ENCODE measurements at regions not wholly inside any gene's neighbourhood (a gene's known extent, or its start where the extent isn't known, plus 50 kb on each side); places are given as distances from the start of the nearest gene placed in this dataset.
A peak's percentile ranks its signal among the peaks of the same experiment; 100 is the strongest.

DNA sequence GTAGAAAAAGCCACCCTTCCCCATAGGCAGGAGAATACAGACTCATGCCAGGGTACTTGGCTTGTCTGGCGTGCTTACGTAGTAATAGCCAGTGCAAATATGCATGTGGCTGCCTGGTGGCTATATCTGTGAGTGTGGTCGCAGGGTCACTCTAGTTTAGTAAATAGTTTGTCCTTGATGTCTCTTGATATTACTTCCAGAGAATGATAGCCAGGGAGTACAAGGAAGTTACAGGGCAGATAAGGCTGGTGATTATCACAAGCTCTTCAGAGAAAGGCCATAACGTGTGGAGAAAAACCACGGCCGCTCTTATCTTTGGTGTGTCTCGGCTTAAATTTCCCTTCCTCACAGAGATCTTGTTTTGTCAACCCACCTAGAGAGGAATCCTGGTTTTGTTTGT is 54.3 kb upstream of the SLC39A10 start:
- H3K27me3 ChIP-seq (ENCODE audit: insufficient read depth, low read length): no peaks in the 10 kb centered on the region
- no peaks in the 10 kb centered on the region for H3K9me3 ChIP-seq (ENCODE audit: low read depth, low read length)
- peaks cover 4% of the 10 kb centered on the region for H3K4me1 ChIP-seq (ENCODE audit: insufficient read depth, low read length)
- H3K4me2 ChIP-seq (ENCODE audit: insufficient read depth, low read length): no peak overlapping the region
- no peak overlapping the region for H2AFZ ChIP-seq (ENCODE audit: low read length)
- TF ChIP-seq, protein P1, sequence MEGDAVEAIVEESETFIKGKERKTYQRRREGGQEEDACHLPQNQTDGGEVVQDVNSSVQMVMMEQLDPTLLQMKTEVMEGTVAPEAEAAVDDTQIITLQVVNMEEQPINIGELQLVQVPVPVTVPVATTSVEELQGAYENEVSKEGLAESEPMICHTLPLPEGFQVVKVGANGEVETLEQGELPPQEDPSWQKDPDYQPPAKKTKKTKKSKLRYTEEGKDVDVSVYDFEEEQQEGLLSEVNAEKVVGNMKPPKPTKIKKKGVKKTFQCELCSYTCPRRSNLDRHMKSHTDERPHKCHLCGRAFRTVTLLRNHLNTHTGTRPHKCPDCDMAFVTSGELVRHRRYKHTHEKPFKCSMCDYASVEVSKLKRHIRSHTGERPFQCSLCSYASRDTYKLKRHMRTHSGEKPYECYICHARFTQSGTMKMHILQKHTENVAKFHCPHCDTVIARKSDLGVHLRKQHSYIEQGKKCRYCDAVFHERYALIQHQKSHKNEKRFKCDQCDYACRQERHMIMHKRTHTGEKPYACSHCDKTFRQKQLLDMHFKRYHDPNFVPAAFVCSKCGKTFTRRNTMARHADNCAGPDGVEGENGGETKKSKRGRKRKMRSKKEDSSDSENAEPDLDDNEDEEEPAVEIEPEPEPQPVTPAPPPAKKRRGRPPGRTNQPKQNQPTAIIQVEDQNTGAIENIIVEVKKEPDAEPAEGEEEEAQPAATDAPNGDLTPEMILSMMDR (IDR thresholded peaks at IDR 0.05; ENCODE audit: extremely low read depth, low read depth, low read length): no peak
- H3K4me3 ChIP-seq (ENCODE audit: insufficient read depth, low read length): no peak overlapping the region
- H3K27ac ChIP-seq (ENCODE audit: low read depth, low read length): no peak overlapping the region
- H3K79me2 ChIP-seq (ENCODE audit: insufficient read depth, low read length): no peaks in the 10 kb centered on the region
- H3K36me3 ChIP-seq (ENCODE audit: insufficient read depth, low read length): no peaks in the 10 kb centered on the region
- H4K20me1 ChIP-seq (ENCODE audit: insufficient read depth, low read length): no peaks in the 10 kb centered on the region
- DNase-seq (ENCODE audit: insufficient read length, low spot score, missing footprints): no peak

DNA sequence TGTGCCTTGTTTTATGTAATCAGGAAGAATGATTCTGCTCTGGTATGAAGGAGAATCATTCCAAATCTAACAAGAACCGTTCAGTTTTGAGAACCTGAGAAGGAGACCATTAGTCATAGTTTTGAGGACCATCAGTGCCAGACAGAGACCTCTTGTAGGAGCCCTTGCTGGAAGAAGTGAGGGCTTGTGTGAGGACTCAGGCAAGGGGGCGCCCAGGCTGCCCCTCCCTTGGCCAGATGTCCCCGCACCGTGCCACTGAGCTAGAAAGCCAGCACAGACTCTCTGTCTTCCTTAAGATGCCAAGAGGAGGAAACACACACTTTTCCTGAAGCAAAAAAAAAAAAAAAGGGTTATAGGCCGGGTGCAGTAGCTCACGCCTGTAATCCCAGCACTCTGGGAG is 55.7 kb upstream of the SLC39A10 start:
- Histone ChIP-seq H3K4me3 (ENCODE audit: insufficient read depth, low read length) (no peak overlapping the region), H3K4me2 (ENCODE audit: insufficient read depth, low read length) (peak overlapping the region; percentile 48), H3K9me3 (ENCODE audit: low read depth, low read length) (no peaks in the 10 kb centered on the region), H4K20me1 (ENCODE audit: insufficient read depth, low read length) (no peaks in the 10 kb centered on the region), H3K79me2 (ENCODE audit: insufficient read depth, low read length) (no peaks in the 10 kb centered on the region), H3K27me3 (ENCODE audit: insufficient read depth, low read length) (no peaks in the 10 kb centered on the region), H3K27ac (ENCODE audit: low read depth, low read length) (no peak overlapping the region), H3K36me3 (ENCODE audit: insufficient read depth, low read length) (no peaks in the 10 kb centered on the region), H2AFZ (ENCODE audit: low read length) (peak overlapping the region; percentile 76), H3K4me1 (ENCODE audit: insufficient read depth, low read length) (peaks cover 4% of the 10 kb centered on the region)
- no peak for DNase-seq (ENCODE audit: insufficient read length, low spot score, missing footprints)
- TF ChIP-seq, protein P1 (IDR thresholded peaks at IDR 0.05; ENCODE audit: extremely low read depth, low read depth, low read length): no peak

DNA sequence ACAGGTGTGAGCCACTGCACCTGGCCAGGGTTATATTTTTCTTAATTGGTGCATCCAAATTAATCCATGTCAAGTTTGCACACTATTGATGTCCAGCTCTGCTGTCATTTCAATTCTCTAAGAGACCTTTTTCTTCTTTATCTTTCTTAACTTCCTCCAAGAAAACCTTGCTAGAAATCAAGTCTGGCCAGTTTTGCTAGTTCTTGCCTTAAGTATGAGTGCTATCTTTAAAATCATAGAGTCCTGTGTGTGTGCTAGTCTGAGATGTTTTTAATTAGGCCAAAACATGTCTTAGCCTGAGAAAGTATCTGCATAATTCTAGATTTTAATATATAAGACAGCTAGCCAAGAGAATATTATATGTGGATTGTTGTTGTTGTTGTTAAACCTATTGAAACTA is 56.2 kb upstream of the SLC39A10 start:
- H2AFZ ChIP-seq (ENCODE audit: low read length): peak overlapping the region; percentile 76
- no peak overlapping the region for H3K27ac ChIP-seq (ENCODE audit: low read depth, low read length)
- no peaks in the 10 kb centered on the region for H3K36me3 ChIP-seq (ENCODE audit: insufficient read depth, low read length)
- no peaks in the 10 kb centered on the region for H3K9me3 ChIP-seq (ENCODE audit: low read depth, low read length)
- DNase-seq (ENCODE audit: insufficient read length, low spot score, missing footprints): no peak
- H3K4me1 ChIP-seq (ENCODE audit: insufficient read depth, low read length): peaks cover 4% of the 10 kb centered on the region
- no peaks in the 10 kb centered on the region for H4K20me1 ChIP-seq (ENCODE audit: insufficient read depth, low read length)
- no peaks in the 10 kb centered on the region for H3K27me3 ChIP-seq (ENCODE audit: insufficient read depth, low read length)
- H3K4me3 ChIP-seq (ENCODE audit: insufficient read depth, low read length): no peak overlapping the region
- no peaks in the 10 kb centered on the region for H3K79me2 ChIP-seq (ENCODE audit: insufficient read depth, low read length)
- H3K4me2 ChIP-seq (ENCODE audit: insufficient read depth, low read length): peak overlapping the region; percentile 48
- TF ChIP-seq, protein P1 (IDR thresholded peaks at IDR 0.05; ENCODE audit: extremely low read depth, low read depth, low read length): no peak

DNA sequence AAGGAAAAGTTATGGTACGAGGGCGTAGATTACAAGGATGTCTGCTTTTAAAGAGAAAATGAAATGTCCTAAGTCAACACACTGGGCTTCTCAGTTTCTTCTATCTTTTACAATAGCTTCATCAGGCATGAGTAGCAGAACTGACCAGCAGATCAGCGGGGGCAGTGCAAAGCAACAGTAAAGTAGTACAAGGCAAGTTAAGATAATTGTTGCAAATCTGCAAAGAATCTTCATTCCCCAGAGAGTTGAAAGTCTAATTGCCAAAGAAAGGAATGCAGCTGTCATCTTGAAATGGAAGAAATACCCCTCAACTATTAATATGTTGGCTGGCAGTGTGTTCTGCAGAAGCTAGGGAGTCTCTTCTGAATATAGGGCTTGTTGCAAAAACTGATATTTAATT is 60.2 kb upstream of the SLC39A10 start:
- no peak for DNase-seq (ENCODE audit: insufficient read length, low spot score, missing footprints)
- Histone ChIP-seq H3K79me2 (ENCODE audit: insufficient read depth, low read length) (no peaks in the 10 kb centered on the region), H3K4me1 (ENCODE audit: insufficient read depth, low read length) (peaks cover 4% of the 10 kb centered on the region), H3K4me2 (ENCODE audit: insufficient read depth, low read length) (no peak overlapping the region), H3K27ac (ENCODE audit: low read depth, low read length) (no peak overlapping the region), H3K9me3 (ENCODE audit: low read depth, low read length) (no peaks in the 10 kb centered on the region), H3K36me3 (ENCODE audit: insufficient read depth, low read length) (no peaks in the 10 kb centered on the region), H2AFZ (ENCODE audit: low read length) (no peak overlapping the region), H3K27me3 (ENCODE audit: insufficient read depth, low read length) (no peaks in the 10 kb centered on the region), H4K20me1 (ENCODE audit: insufficient read depth, low read length) (no peaks in the 10 kb centered on the region), H3K4me3 (ENCODE audit: insufficient read depth, low read length) (no peak overlapping the region)
- TF ChIP-seq, protein P1 (IDR thresholded peaks at IDR 0.05; ENCODE audit: extremely low read depth, low read depth, low read length): no peak

All from osteoblast (primary cell).